GM21367 (cell line): ENCODE measurements at regions not wholly inside any gene's neighbourhood (a gene's known extent, or its start where the extent isn't known, plus 50 kb on each side); places are given as distances from the start of the nearest gene placed in this dataset.
"Not testable (repeated sequence)": the region's sequence is repeated elsewhere in the genome, so short reads cannot be mapped to it uniquely, and the experiment has no call there.

Experiments used
- ATAC-seq: cut with Tn5 transposase; IDR thresholded peaks from one replicate; pipeline ENCODE4 v1.9.1; 2021; ENCODE audit not compliant: unreplicated experiment

GRCh38 chr19:28544451-28545261 is 668.3 kb downstream of the UQCRFS1 start:
- ATAC-seq = no peak

- no peak for ATAC-seq
These were observed 669.6 kb downstream of the UQCRFS1 start for GRCh38 chr19:28543244-28543776.

- ATAC-seq = no peak
These were observed 670.3 kb downstream of the UQCRFS1 start for GRCh38 chr19:28542394-28543243.

DNA sequence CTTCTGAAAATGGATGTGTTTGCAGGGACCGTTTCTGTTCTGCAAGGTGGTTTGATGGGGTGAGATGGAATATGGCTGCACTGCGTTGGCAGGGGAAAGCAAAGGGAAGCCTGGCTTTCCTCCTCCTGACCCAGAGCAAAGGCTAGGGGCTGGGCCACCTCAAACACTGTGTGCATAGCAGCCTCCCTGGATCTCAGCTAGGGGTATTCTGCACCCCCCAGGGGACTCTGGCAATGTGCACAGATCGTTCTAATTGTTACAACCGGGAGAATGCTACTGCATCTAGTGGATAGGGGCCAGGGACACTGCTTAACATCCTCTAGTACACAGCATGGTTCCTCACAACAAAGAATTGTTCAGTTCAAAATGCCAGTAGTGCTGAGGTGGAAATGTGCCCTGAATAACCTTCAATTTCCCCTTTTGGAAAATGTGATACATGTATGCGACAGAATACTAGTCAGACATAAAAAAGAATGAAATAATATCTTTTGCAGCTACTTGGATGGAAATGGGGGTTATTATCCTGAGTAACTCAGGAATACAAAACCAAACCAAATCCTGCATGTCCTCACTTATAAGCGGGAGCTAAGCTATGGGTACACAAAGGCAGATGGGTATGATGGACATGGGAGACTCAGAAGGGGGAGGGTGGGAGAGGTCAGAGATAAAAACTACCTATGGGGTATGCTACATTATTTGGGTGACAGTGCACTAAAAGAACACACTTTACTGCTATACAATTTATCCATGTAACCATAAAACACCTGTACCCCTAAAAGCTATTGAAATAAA is 671.2 kb downstream of the UQCRFS1 start:
- no peak for ATAC-seq

DNA sequence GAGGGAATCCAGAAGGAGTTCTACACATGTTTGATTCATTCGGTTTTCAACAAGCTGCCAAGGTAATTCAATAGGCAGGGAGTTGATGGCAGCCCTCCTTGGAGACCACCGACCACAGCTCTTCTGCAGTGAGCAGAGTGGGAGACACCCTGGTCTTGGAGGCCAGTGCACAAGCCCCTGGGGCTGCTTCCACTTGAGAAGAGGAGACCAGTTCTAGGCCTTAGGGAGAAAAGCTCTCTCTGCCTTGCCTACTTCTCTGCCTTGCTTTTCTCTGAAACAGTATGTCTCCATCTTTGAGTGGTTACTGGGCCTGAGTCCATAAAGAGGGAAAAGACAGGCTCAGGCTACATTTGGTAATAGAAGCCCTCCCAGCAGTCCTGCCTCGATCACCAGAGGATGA is 671.9 kb downstream of the UQCRFS1 start:
- ATAC-seq = no peak

DNA sequence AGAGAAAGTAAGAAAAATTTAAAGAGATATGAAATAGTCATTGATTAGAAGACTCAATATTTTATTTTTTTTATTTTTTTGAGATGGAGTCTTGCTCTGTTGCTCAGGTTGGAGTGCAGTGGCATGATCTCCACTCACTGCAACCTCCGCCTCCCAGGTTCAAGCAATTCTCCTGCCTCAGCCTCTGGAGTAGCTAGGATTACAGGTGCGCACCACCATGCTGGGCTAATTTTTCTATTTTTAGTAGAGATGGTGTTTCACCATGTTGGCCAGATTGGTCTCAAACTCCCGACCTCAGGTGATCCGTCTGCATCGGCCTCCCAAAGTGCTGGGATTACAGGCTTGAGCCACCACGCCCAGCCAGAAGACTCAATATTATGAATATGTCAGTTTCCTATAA is 672.6 kb downstream of the UQCRFS1 start:
- ATAC-seq = not testable (repeated sequence)

- ATAC-seq = no peak
These were observed 673.2 kb downstream of the UQCRFS1 start for GRCh38 chr19:28539759-28540158.

DNA sequence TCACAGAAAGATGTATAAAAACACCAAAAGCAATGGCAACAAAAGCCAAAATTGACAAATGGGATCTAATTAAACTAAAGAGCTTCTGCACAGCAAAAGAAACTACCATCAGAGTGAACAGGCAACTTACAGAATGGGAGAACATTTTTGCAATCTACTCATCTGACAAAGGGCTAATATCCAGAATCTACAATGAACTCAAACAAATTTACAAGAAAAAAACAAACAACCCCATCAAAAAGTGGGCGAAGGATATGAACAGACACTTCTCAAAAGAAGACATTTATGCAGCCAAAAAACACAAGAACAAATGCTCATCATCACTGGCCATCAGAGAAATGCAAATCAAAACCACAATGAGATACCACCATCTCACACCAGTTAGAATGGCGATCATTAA is 674.4 kb downstream of the UQCRFS1 start:
- ATAC-seq = not testable (repeated sequence)

GRCh38 chr19:28537896-28538295 is 675.1 kb downstream of the UQCRFS1 start:
- ATAC-seq = no peak

DNA sequence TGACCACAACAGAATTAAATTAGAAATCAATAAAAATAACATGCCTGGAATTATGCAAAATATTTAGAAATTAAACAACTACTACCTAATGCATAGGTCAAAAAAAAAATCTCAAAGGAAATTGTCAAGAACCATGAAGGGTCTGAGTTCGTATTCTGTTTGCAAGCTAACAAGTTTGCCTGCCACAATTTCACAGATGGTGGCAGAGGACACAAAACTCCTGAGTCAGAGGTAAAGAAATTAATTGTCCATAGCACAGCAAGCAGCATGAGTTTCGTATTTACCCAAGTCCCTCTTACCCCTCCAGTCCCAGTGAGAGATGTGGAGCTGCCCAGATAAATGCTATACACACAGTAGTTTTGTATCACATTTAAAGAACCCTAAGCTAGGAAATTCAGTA is 675.9 kb downstream of the UQCRFS1 start:
- no peak for ATAC-seq

GRCh38 chr19:28535352-28535775 is 677.6 kb downstream of the UQCRFS1 start:
- ATAC-seq = no peak

- no peak for ATAC-seq
These were observed 678.1 kb downstream of the UQCRFS1 start for GRCh38 chr19:28534766-28535351.

DNA sequence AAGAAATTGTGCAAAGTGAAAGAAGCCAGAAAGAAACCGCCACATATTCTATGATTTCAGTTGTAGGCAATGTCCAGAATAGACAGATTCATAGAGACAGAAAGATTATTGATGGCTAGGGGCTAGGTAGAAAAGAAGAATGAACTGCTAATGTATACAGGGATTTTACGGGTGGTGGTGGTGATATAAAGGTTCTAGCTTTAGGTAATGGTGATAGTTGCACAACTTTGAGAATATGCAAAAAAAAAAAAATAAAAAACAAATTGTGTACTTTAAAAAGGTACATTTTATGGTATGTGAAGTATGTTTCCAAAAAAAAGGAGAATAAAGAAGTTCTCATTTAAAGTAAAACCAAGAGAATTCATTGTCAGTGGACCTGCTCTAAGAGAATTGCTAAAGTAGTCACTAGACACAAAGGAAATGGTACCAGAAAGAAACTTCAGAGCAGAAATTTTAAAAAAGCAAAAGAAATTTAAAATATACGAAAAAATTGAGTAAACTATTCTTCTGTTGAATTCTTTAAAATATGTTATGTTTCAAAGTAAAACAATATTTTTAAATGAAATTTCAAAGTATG is 680.1 kb downstream of the UQCRFS1 start:
- no peak for ATAC-seq

- no peak for ATAC-seq
These were observed 681.0 kb downstream of the UQCRFS1 start for GRCh38 chr19:28531979-28532378.

- no peak for ATAC-seq
These were observed 682.4 kb downstream of the UQCRFS1 start for GRCh38 chr19:28530406-28531035.

- no peak for ATAC-seq
These were observed 686.9 kb downstream of the UQCRFS1 start for GRCh38 chr19:28526038-28526437.

DNA sequence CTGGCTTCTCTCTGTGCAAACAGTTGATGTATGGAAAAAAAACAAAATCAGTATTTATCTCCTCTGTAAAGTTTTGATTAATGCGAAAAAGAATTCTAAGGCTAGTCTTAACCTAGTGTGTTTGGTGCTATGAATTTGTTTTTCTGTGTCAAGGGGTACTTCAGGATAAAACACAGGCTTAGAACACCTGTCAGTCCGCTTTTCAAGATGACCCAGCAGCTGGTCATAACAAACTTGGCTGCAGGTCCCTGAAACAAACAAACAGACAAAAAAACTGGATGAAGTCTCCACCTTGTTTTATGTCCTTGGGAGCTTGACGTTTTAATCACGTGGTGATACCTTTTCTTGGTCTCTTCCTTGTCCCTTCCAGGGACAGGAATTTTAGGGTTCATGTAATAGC is 689.3 kb downstream of the UQCRFS1 start:
- ATAC-seq = no peak

DNA sequence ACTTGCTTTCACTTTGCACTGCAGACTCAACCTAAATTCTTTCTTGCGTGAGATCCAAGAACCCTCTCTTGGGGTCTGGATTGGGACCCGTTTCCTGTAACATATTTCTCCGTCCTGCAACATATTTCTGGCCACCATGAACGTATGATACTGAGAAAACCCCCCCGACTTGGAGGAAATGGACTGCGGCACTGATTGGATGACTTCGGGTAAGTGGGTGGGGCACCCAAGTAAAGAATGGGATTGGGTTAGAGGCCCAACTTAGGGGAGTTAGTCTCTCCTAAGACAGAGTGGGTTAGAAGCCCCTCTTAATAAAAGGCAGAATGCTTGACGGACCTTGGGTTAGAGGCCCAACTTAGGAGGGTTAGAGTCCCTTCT is 690.4 kb downstream of the UQCRFS1 start:
- no peak for ATAC-seq

GRCh38 chr19:28521614-28522544 is 691.1 kb downstream of the UQCRFS1 start:
- ATAC-seq = no peak
